GM23338 (cell line): ENCODE measurements at regions not wholly inside any gene's neighbourhood (a gene's known extent, or its start where the extent isn't known, plus 50 kb on each side); places are given as distances from the start of the nearest gene placed in this dataset.

Experiments used
- CREB1 ChIP-seq: fragments of 250-450 bp; sonication (Bioruptor Pico); IDR thresholded peaks from 2 replicates; pipeline ENCODE4 v1.5.0; 2020; ENCODE audit warnings: low read depth, mild to moderate bottlenecking, moderate library complexity
- CTCF ChIP-seq, 2 experiments: fragments of 200-600 bp in 1 of 2; sonication (generic) in 1 of 2; conservative IDR thresholded peaks; 2 replicates each; pipeline versions ENCODE4 v1.5.1 to v1.6.1; 2016 to 2017; ENCODE audit warnings: antibody characterized with exemption in 2 of 2, low read depth in 2 of 2, mild to moderate bottlenecking in 2 of 2, moderate library complexity in 1 of 2
- EZH2 ChIP-seq: fragments of 200-600 bp; sonication (generic); IDR thresholded peaks from one replicate; pipeline ENCODE4 v1.8.0; 2017; ENCODE audit warnings: antibody characterized with exemption, mild to moderate bottlenecking, low read depth; ENCODE audit not compliant: unreplicated experiment
- EZH2phosphoT487 ChIP-seq: fragments of 200-600 bp; sonication (generic); IDR thresholded peaks from one replicate; pipeline ENCODE4 v1.8.1; 2018; ENCODE audit warnings: antibody characterized with exemption; ENCODE audit not compliant: unreplicated experiment
- POLR2AphosphoS5 ChIP-seq: IDR thresholded peaks from 2 replicates; pipeline ENCODE4 v1.6.1; 2016; ENCODE audit warnings: antibody characterized with exemption, low read depth
- REST ChIP-seq: IDR thresholded peaks from one replicate; pipeline ENCODE4 v1.6.1; 2018; ENCODE audit warnings: antibody characterized with exemption; ENCODE audit not compliant: unreplicated experiment

- TF ChIP-seq EZH2phosphoT487 (no peak), CREB1 (CRISPR knock-in tag) (no peak), EZH2 (no peak), POLR2AphosphoS5 (no peak), CTCF (conservative IDR thresholded peaks at IDR 0.05; ENCODE audit: low read depth in 2 of 2) (peak; percentile 65 to 72), REST (no peak)
These were observed 57.2 kb upstream of the FOXI2 start for GRCh38 chr10:127679642-127680255.
